ENCODE measurements at regions not wholly inside any gene's neighbourhood (a gene's known extent, or its start where the extent isn't known, plus 50 kb on each side); places are given as distances from the start of the nearest gene placed in this dataset.
A peak's percentile ranks its signal among the peaks of the same experiment; 100 is the strongest.

DNA sequence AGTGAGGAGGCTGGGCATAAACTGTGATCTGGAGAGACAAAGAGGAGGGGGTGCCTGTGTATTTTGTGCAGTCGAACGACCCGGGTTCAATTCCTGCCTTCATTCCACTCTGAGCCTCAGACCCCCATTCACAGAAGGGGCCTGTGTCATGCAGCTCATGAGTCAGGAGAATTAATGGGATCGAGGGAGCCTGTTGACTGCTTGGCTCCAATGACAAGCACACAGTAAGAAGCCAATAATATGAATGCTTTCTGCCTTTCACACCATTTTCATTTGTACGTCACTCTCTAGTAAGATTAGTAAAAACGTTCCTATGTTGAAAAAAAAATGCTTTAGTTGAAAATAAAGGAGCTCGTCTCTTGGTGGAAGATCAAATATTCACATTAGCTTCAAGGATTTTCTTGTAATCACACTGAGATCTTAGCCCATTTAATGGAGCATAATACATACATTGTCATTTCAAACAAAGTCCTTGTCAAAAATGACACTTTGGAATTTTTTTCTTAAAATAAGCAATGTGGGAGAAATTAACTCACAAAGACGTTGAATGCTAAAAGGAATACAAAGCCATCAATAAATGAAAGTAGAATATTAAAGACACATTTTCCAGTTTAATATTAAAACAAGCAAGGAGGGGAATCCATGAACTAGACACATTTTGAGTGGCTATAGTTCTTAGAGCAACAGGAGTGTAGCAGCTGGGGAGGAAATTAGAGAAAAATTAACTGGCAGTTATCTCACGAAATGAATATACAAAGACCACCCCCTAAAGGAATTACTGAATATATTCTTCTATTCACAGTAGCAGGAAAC, 246.7 kb upstream of the AFDN start:
- no peak for DNase-seq (ENCODE audit: low read depth)

DNA sequence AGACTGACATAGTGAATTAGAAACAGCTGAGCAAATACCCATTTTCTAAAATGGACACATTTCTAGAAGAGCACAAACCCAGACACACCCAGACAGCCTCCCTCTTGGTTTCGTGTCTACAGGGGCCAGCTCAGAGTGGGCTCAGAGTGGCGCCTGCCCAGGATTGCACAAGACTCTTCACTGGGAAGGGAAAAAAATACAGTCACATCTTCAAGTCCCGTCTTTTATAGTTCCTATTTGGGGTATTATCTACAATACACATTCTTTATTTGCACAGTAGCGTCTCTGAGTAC, 246.1 kb upstream of the AFDN start:
- no peak for DNase-seq (ENCODE audit: low read depth)

DNA sequence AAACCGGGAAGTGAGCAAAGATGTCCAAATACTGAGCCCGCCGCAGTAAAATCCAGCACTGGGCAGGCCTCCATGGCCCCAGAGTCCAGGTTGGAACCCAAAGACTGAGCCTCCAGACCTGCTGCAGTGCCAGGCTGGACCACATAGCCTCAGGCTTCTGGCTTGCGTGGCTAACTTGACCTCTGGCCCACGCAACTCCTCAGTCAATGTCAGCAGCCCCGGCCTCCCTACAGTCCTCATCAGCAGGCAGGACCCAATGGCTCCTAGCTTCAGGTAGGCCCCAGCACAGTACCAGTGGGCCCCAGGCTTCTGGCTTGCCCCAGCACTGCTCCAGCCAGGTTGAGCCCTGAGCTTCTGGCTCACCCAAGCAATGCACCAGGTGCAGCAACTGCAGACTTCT, 245.1 kb upstream of the AFDN start:
- DNase-seq (ENCODE audit: low read depth), result no peak

DNA sequence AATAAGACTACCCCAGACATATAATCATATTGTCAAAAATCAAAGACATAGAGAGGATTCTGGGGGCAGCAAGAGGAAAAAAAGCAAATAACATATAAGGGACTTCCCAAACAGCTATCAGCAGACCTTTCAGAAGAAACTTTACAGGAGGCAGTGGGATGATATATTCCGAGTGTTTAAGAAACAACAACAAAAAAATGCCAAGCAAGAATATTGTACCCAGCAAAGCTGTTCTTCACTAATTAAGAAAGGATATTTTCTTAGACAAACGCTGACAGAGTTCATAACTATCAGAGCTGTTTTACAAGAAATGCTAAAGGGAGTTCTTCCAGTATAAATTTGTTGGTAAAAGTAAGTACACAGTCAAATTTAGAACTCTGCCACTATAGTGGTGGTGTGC, 243.3 kb upstream of the AFDN start:
- no peak for DNase-seq (ENCODE audit: low read depth)

DNA sequence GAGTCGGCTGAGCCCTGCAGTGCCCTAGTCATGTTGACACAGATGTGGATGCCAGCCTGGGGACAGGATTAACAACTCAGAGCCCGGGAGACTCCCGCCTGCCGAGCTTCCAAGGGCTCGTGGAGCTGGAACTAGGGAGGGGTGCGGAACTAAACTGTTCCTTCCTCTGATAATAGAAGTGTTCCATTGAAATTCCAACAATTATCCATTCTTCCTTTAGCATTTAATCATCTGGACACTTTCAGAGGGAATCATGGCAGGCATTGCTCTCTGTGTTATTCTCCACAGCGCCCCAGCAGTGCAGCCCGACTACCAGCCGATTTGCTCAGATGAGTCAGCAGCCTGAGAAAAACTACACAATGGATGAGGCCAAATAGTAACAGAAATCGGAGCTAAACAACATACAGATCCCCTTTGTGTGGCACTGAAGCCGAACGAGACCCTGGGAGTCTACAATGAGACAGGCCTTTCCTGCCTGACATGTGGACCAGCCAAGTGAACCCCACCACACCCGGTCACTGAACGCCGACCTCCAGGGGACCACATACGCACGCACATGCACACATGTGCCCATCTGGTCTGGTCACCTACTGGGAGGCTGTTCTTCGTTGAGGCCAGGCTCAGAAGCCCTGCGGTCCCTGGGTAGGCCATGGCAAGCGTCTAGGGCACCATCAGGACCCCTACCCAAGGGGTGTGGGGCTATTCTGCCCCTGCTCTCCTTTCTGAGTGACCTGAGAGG, 238.4 kb upstream of the AFDN start:
- peak; percentile 19 for DNase-seq (ENCODE audit: low read depth)

DNA sequence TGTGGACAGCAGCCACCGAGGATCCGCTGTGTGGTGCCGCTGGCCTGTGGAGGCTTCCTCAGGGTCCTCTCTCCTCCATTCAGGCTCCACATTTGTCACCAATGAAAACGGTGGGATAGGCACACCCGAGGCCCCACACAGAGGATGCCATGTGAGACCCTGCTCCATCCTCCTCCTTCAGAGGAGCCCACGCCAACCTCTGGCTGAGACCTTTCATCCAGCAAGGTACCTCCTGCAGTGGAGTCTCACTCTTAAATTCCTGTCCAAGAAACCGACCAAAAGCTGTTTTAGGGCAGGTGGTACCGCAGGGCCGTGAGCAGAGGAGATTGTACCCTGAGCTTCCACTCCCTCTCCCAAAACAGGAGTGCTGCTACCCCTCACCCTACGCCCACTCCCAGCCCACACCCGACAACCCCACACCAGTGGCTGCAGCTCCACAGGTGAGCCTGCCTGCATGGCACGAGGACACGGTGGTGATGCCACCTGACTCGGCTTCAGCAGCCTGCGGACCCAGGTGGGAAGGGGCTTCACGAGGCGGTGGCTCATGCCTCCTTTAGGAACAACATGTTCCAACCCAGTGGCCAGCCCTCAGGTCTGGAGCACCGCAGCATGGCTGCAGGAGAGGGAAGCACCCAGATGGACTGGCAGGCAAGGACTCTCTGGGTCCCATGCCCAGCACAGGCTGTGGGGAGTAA, 237.6 kb upstream of the AFDN start:
- no peak for DNase-seq (ENCODE audit: low read depth)

DNA sequence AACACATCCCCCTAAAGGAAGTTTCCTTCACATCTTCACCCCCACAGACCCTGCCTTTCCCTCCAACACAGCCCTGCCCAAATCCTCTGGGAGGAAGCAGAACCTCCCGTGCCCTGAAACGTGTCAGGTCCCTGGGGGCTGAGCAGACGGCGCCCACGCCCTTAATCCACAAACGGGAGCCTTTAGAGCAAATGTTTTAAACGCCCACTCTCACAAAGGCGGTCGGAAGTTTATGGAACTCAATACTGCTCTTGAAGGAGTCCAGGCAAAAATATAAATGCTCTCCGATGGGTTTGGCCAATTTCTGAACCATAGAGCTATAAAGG, 237.1 kb upstream of the AFDN start:
- no peak for DNase-seq (ENCODE audit: low read depth)

DNA sequence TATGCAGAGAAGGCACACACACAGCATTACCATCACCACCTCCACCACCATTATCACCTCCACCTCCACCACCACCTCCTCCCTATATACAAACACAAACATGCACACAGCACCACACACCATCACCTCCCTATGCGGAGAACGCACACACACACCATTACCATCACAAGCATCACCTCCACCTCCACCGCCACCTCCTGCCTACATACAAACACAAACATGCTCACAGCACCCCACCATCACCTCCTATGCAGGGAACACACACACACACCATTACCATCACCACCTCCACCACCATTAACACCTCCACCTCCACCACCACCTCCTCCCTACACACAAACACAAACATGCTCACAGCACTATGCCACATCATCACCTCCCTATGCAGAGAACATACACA, 236.5 kb upstream of the AFDN start:
- no peak for DNase-seq (ENCODE audit: low read depth)
